Renal cortical epithelial cell (primary cell): ENCODE measurements at regions not wholly inside any gene's neighbourhood (a gene's known extent, or its start where the extent isn't known, plus 50 kb on each side); places are given as distances from the start of the nearest gene placed in this dataset.
"Not testable (repeated sequence)": the region's sequence is repeated elsewhere in the genome, so short reads cannot be mapped to it uniquely, and the experiment has no call there.

Experiments used
- DNase-seq: peaks from one replicate; pipeline ENCODE4 v3.0.0-alpha.2; 2011; ENCODE audit warnings: low read depth

DNA sequence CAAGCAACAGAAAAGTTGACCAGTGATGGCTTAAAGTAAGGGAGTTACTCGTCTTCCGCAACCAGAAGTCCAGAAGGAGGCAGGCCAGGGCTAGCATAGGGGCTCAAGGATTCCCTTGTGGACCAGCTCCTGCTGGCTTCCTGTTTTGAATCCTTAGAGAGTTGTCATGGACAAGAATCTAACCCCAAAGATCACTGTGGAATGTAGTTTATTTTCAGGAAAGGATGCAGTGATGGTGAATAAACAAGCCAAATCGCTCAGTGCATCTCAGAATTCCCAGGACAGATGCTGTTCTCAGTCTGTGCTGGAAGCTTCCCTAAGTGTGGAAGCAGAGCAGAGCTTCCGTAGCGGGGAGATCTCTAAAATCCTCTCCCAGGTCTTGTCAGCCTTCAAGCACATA is 311.3 kb downstream of the C12orf75 start:
- DNase-seq = no peak

GRCh38 chr12:105644770-105645169 is 314.3 kb downstream of the C12orf75 start:
- no peak for DNase-seq

GRCh38 chr12:105654606-105655005 is 324.1 kb downstream of the C12orf75 start:
- DNase-seq = no peak

GRCh38 chr12:105658389-105658788 is 327.9 kb downstream of the C12orf75 start:
- DNase-seq = no peak

DNA sequence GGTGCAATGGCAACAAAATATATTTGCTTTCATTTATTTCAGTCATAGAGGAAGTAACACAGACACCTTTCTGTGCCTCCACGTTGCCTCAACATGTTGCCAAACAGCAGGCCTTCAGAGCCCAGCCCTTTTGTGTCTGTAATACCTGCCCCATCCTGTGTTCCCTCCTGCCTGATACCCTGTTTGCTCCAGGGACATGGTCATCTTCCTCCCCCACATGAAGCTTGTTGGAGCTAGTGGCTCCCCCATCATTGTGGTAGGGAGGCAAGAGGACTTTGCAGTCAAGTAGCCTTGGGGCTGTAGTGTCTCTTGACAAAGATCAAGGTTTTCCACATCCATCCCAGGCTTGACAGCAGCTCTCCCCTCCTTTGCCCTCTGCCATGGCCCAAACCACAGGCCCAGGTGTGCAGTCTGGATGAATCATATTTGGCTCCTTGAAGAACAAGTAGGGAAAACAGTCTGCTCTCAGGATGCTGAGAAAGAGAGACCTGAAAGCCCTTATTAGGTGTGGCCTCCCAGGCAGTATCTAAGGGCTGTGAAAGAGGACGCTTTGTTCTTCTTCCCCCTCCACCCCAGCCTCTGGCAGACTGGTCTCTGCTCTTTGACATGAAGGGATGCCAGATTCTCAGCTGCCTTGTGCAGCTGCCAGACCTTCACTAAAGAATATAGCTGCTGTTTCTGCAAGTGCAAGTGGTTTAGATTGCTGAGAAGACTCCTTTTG is 329.0 kb downstream of the C12orf75 start:
- no peak for DNase-seq

GRCh38 chr12:105664765-105665164 is 334.3 kb downstream of the C12orf75 start:
- DNase-seq = not testable (repeated sequence)

DNA sequence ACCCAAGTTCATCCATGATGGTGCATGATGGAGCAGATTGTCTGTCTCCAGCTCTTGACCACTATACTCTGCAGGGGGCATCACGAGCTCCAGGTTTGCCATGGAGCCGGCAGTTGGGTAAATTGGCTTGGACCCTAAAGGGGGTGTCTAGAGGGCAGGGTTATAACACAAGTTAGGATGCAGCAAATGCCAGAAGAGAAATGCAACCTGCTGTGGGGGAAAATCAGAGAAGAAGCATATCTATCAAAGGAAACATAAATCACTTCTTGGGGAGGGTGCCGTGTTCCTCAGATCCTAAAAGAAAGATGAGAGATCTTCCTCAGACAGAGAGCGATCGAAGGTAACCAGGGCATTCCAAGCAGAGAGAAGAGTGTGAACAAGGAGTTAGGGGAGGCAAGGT is 334.9 kb downstream of the C12orf75 start:
- DNase-seq = no peak

DNA sequence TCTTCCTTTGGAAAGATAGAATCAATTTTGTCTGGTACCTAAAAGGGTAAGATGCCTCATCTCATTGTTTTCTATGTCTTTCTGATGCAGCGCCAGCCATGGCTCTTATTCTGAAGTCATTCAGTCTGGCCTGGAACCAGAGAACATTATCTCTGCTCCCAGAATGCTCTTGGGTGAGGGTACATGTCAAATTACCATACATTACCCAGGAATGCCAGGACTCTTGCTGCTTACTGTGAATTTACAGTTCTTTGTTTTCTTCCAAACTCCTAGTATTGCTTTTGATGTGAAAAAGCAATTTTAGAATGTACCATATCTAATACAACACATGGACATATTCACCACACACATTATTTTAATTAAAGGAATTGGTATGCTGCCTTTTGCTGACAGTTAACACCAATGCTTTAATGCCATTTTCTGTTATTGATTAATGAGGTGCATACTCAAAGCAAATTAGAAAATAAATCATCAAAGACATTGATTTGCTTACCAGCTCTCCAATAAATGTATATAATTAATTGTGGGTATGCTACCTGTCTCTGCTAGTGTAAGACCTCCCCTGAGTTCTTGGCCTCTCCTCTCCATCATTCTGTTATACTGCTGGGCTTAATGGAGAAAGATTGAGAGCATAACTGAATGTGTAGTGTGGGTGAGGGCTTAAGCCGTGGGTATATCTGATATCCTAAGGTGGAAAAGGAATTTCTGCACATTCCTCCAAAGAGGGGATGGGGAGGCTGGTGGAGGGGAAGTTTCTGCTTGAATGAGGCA is 337.7 kb downstream of the C12orf75 start:
- DNase-seq = no peak

- peak; percentile 8 for DNase-seq
Observed at GRCh38 chr12:105670672-105671071, 340.2 kb downstream of the C12orf75 start.

- no peak for DNase-seq
Observed at GRCh38 chr12:105671720-105672119, 341.2 kb downstream of the C12orf75 start.

GRCh38 chr12:105672121-105672975 is 341.9 kb downstream of the C12orf75 start:
- no peak for DNase-seq

DNA sequence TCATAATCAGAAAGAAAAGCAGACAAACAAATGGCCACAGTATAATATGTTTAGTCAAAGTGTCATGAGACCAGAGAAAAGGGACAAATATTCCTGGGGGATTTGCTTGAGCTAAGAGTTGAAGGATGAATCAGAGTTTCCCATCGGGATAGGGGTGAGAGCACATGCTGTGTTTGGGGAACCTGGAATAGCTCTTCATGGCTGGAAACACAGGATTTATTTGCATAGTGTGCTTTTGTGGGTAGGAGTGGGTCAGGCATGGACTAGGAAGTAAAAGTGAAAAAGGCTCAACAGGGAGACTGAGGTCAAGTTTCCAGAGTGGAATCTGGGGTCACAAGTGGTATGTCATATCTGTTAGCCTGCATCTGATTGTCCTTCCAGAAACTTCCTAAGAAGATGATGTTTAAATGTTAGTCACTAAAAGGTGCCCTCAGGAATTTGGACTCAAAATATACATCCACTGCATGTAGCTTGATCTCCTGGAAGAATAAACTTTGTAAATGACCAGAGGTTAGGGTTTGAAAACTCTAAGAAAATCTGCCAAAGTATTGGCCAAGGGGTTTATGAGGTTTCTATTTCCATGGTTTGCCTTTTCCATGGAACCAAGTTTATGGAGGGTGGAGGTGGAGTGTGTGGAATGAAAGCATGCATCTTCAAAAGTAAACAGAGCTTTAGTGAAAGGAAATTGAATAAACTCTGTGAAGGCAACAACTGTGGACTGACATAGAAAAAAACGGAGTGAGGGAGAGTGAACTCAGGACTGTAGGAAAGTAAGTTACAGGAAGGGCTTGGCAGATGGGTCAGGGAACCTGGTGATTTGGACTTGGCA is 344.6 kb downstream of the C12orf75 start:
- DNase-seq = peak; percentile 20

GRCh38 chr12:105676694-105677093 is 346.2 kb downstream of the C12orf75 start:
- peak; percentile 5 for DNase-seq

GRCh38 chr12:105677672-105678071 is 347.2 kb downstream of the C12orf75 start:
- DNase-seq = no peak

- DNase-seq = no peak
Observed at GRCh38 chr12:105679982-105680381, 349.5 kb downstream of the C12orf75 start.

- DNase-seq = no peak
Observed at GRCh38 chr12:105681341-105681740, 350.9 kb downstream of the C12orf75 start.

- DNase-seq = not testable (repeated sequence)
Observed at GRCh38 chr12:105682821-105683220, 352.3 kb downstream of the C12orf75 start.

GRCh38 chr12:105683836-105684235 is 353.3 kb downstream of the C12orf75 start:
- DNase-seq = not testable (repeated sequence)

- DNase-seq = no peak
Observed at GRCh38 chr12:105698075-105698474, 367.6 kb downstream of the C12orf75 start.

DNA sequence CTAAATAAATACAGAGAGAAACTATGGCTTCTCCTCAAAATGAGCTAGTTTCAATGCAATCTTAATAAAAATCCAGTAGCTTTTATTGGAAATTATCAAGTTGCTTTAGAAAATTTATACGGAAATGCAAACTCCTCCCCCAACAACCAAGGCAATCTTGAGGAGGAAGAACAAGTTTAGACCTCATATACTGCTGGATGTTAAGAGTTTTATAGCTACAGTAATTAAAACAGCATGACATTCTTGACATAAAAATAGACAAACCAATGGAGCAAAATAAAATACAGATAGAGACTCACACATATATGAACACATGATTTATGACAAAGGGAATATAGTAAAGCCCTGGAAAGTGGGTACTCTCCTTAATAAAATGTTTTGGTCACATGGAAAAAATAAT is 368.7 kb downstream of the C12orf75 start:
- DNase-seq = no peak

- no peak for DNase-seq
Observed at GRCh38 chr12:105704787-105705186, 374.3 kb downstream of the C12orf75 start.
